IMR-90 (cell line): ENCODE measurements at regions not wholly inside any gene's neighbourhood (a gene's known extent, or its start where the extent isn't known, plus 50 kb on each side); places are given as distances from the start of the nearest gene placed in this dataset.

Source experiments
- ATAC-seq: fragments of 200-7000 bp; cut with Tn5 transposase; 2 replicates; pipeline ENCODE4 v1.9.1; 2020; ENCODE audit warnings: low read depth, mild to moderate bottlenecking, moderate library complexity
- BruUV-seq: library from RNA; stranded (reverse); fragments of 400-500 nt; replicated peaks from 2 replicates; lab custom pipeline; 2021; lab: Mats Ljungman, UMichigan
- CTCF ChIA-PET: fragments of 300-600 bp; formaldehyde crosslinking; extraction: SDS; loops from one replicate; lab custom pipeline; 2021; ENCODE audit warnings: antibody characterized with exemption; lab: Yijun Ruan, JAX
- POLR2A ChIA-PET: fragments of 300-600 bp; sonication (Branson Sonifier 250); formaldehyde crosslinking; loops from one replicate; lab custom pipeline; 2022; ENCODE audit warnings: antibody characterized with exemption; ENCODE audit not compliant: unreplicated experiment; lab: Charles Lee
- DNase-seq: peaks from one replicate; pipeline ENCODE4 v3.0.0; 2013
- H2AFZ ChIP-seq: replicated peaks from 2 replicates; pipeline ENCODE3; 2013; ENCODE audit warnings: low read length, mild to moderate bottlenecking; ENCODE audit not compliant: poor library complexity
- H2AK5ac ChIP-seq: 2 replicates; pipeline ENCODE4 v1.6.1; 2013; ENCODE audit warnings: low read depth, low read length, inconsistent platforms
- H2AK9ac ChIP-seq: replicated peaks from 2 replicates; pipeline ENCODE3; 2013; ENCODE audit warnings: mild to moderate bottlenecking, low read depth, low read length, moderate library complexity; ENCODE audit not compliant: poor library complexity
- H2BK120ac ChIP-seq: 2 replicates; pipeline ENCODE4 v1.6.1; 2013; ENCODE audit warnings: low read depth, low read length, inconsistent platforms
- H2BK15ac ChIP-seq: 3 replicates; pipeline ENCODE4 v1.6.1; 2013; ENCODE audit warnings: low read depth, low read length, inconsistent platforms
- H2BK20ac ChIP-seq: 2 replicates; pipeline ENCODE4 v1.6.1; 2013; ENCODE audit warnings: low read depth, mild to moderate bottlenecking, inconsistent platforms, low read length, moderate library complexity
- H2BK5ac ChIP-seq: 2 replicates; pipeline ENCODE4 v1.6.1; 2013; ENCODE audit warnings: mild to moderate bottlenecking, low read depth, low read length, inconsistent platforms; ENCODE audit not compliant: poor library complexity, severe bottlenecking
- H3K14ac ChIP-seq: replicated peaks from 2 replicates; pipeline ENCODE4 v1.6.1; 2013; ENCODE audit warnings: low read depth, low read length, inconsistent platforms
- H3K18ac ChIP-seq: 2 replicates; pipeline ENCODE4 v1.6.1; 2013; ENCODE audit warnings: low read depth, low read length, control low read depth
- H3K23ac ChIP-seq: 2 replicates; pipeline ENCODE4 v1.6.1; 2013; ENCODE audit warnings: low read depth, low read length, inconsistent platforms
- H3K27ac ChIP-seq: 2 replicates; pipeline ENCODE4 v1.5.1; 2013; ENCODE audit warnings: mild to moderate bottlenecking, control low read depth, low read length; ENCODE audit not compliant: insufficient read depth
- H3K27me3 ChIP-seq: 2 replicates; pipeline ENCODE4 v1.6.1; 2013; ENCODE audit warnings: low read length; ENCODE audit not compliant: control insufficient read depth, insufficient read depth
- H3K36me3 ChIP-seq: 2 replicates; pipeline ENCODE4 v1.6.1; 2013; ENCODE audit warnings: low read length, mixed read lengths; ENCODE audit not compliant: control insufficient read depth, insufficient read depth
- H3K4ac ChIP-seq: 2 replicates; pipeline ENCODE4 v1.6.1; 2013; ENCODE audit warnings: low read depth, low read length, inconsistent platforms
- H3K4me1 ChIP-seq: 2 replicates; pipeline ENCODE4 v1.6.1; 2013; ENCODE audit warnings: low read length, mixed read lengths; ENCODE audit not compliant: control insufficient read depth, insufficient read depth
- H3K4me2 ChIP-seq: 2 replicates; pipeline ENCODE4 v1.6.1; 2013; ENCODE audit warnings: low read depth, mild to moderate bottlenecking, control low read depth, low read length, moderate library complexity
- H3K4me3 ChIP-seq: 2 replicates; pipeline ENCODE4 v1.5.1; 2013; ENCODE audit warnings: low read depth, mild to moderate bottlenecking, control low read depth, low read length, moderate library complexity; ENCODE audit not compliant: insufficient read depth
- H3K56ac ChIP-seq: 2 replicates; pipeline ENCODE4 v1.6.1; 2013; ENCODE audit warnings: low read length, inconsistent platforms; ENCODE audit not compliant: insufficient read depth; ENCODE audit errors: extremely low read depth
- H3K79me1 ChIP-seq, 2 experiments: 2 replicates each; pipeline ENCODE4 v1.6.1; 2013; ENCODE audit warnings: low read length in 2 of 2, inconsistent platforms in 1 of 2, low read depth in 1 of 2
- H3K9ac ChIP-seq: 2 replicates; pipeline ENCODE4 v1.6.1; 2013; ENCODE audit warnings: low read depth, low read length, control low read depth
- H3K9me1 ChIP-seq: 2 replicates; pipeline ENCODE4 v1.6.1; 2013; ENCODE audit warnings: low read length, inconsistent platforms; ENCODE audit not compliant: insufficient read depth
- H3K9me3 ChIP-seq: 2 replicates; pipeline ENCODE4 v1.6.1; 2013; ENCODE audit warnings: low read length; ENCODE audit not compliant: control insufficient read depth, insufficient read depth
- H4K20me1 ChIP-seq: 2 replicates; pipeline ENCODE4 v1.6.1; 2013; ENCODE audit warnings: low read length, inconsistent platforms; ENCODE audit not compliant: insufficient read depth
- H4K5ac ChIP-seq: 2 replicates; pipeline ENCODE4 v1.6.1; 2013; ENCODE audit warnings: mild to moderate bottlenecking, low read depth, low read length, control low read depth
- H4K8ac ChIP-seq, 2 experiments: 2 replicates each; pipeline ENCODE4 v1.6.1; 2013; ENCODE audit warnings: low read depth in 2 of 2, low read length in 2 of 2, control low read depth in 1 of 2, inconsistent platforms in 1 of 2
- H4K91ac ChIP-seq: 2 replicates; pipeline ENCODE4 v1.6.1; 2013; ENCODE audit warnings: low read depth, low read length, inconsistent platforms; ENCODE audit not compliant: insufficient read depth
- BHLHE40 ChIP-seq: fragments of 150-350 bp; IDR thresholded peaks from 2 replicates; pipeline ENCODE4 v1.6.1; 2016; ENCODE audit warnings: mild to moderate bottlenecking, low read depth, low read length
- CEBPB ChIP-seq: IDR thresholded peaks from 2 replicates; pipeline ENCODE4 v1.6.1; 2012; ENCODE audit warnings: low read depth, low read length, improper control_type of control experiment
- CHD1 ChIP-seq: IDR thresholded peaks from 2 replicates; pipeline ENCODE4 v1.6.1; 2012; ENCODE audit warnings: low read depth, low read length, improper control_type of control experiment
- CTCF ChIP-seq: conservative IDR thresholded peaks from 2 replicates; pipeline ENCODE4 v1.5.1; 2012; ENCODE audit warnings: mild to moderate bottlenecking, low read depth, low read length, improper control_type of control experiment
- ELK1 ChIP-seq: fragments of 150-350 bp; IDR thresholded peaks from 2 replicates; pipeline ENCODE4 v1.6.1; 2016; ENCODE audit warnings: low read depth, mild to moderate bottlenecking, low read length, moderate library complexity, borderline replicate concordance
- FOS ChIP-seq: fragments of 150-350 bp; IDR thresholded peaks from 2 replicates; pipeline ENCODE4 v1.6.1; 2016; ENCODE audit warnings: low read depth, low read length
- MAFK ChIP-seq: IDR thresholded peaks from 2 replicates; pipeline ENCODE4 v1.6.1; 2012; ENCODE audit warnings: low read depth, low read length, improper control_type of control experiment
- MXI1 ChIP-seq: IDR thresholded peaks from 2 replicates; pipeline ENCODE4 v1.6.1; 2012; ENCODE audit warnings: low read depth, mild to moderate bottlenecking, low read length, moderate library complexity, borderline replicate concordance
- NFE2L2 ChIP-seq: fragments of 150-350 bp; IDR thresholded peaks from 2 replicates; pipeline ENCODE4 v1.6.1; 2016; ENCODE audit warnings: low read depth, mild to moderate bottlenecking, low read length
- RCOR1 ChIP-seq: IDR thresholded peaks from 2 replicates; pipeline ENCODE4 v1.6.1; 2012; ENCODE audit warnings: mild to moderate bottlenecking, low read length, improper control_type of control experiment; ENCODE audit not compliant: insufficient replicate concordance
- RFX5 ChIP-seq: IDR thresholded peaks from 2 replicates; pipeline ENCODE4 v1.8.0; 2012; ENCODE audit warnings: low read depth, mild to moderate bottlenecking, low read length, moderate library complexity
- SMC3 ChIP-seq: fragments of 150-350 bp; IDR thresholded peaks from 2 replicates; pipeline ENCODE4 v1.6.1; 2016; ENCODE audit warnings: low read depth, mild to moderate bottlenecking, antibody characterized with exemption, low read length, moderate library complexity
- USF2 ChIP-seq: fragments of 150-350 bp; IDR thresholded peaks from 2 replicates; pipeline ENCODE4 v1.6.1; 2017; ENCODE audit warnings: mild to moderate bottlenecking, antibody characterized with exemption, low read length, low read depth
- WGBS, 2 experiments: methylation state at CpG; one replicate each; pipeline versions ENCODE4 v1.1.5 to v1.1.7; 2013; ENCODE audit warnings: missing lambda C conversion rate in 2 of 2; ENCODE audit not compliant: insufficient read length in 1 of 2; ENCODE audit errors: extremely low coverage in 2 of 2; 5-methylcytosine and 5-hydroxymethylcytosine counted together
- dilution Hi-C: fragments of 300-500 bp; cut with HindIII; formaldehyde crosslinking; loops from one replicate; pipeline ENCODE4 v1.14.3; 2018; ENCODE audit warnings: low sequenced_read_pairs; ENCODE audit not compliant: unreplicated experiment
- in situ Hi-C: fragments of 300-500 bp; cut with MboI; formaldehyde crosslinking; loops from 3 replicates; pipeline ENCODE4 v1.14.3; 2019; ENCODE audit warnings: low sequenced_read_pairs, inconsistent platforms, mixed read lengths
- intact Hi-C: fragments of 100-400 bp; cut with micrococcal nuclease; formaldehyde crosslinking; loops from 2 replicates; pipeline ENCODE4 v1.10.0; 2022

GRCh38 chr17:77827039-77827438 is 131.5 kb upstream of the TNRC6C start:
- no peak overlapping the region for H3K23ac ChIP-seq
- no peaks in the 10 kb centered on the region for H3K36me3 ChIP-seq
- peaks cover 13% of the 10 kb centered on the region for H3K4me1 ChIP-seq
- H3K4me3 ChIP-seq, result no peak overlapping the region
- no peak overlapping the region for H2BK120ac ChIP-seq
- no peaks in the 10 kb centered on the region; the same call in 1 of the 2 replicates for H3K9me1 ChIP-seq
- intact Hi-C loops (no loop called here), dilution Hi-C loops (no loop called here), in situ Hi-C loops (no loop called here)
- no peak overlapping the region for H3K27ac ChIP-seq
- no peak overlapping the region for H2BK15ac ChIP-seq
- WGBS, 2 experiments, result no CpG with 5 or more reads among the region's 7 CpGs
- ChIA-PET POLR2A (no interaction called here), CTCF (no interaction called here)
- H3K56ac ChIP-seq, result no peak overlapping the region
- no peak overlapping the region for H2AK9ac ChIP-seq
- no TSS peak for BruUV-seq
- no peak overlapping the region for H2BK5ac ChIP-seq
- no peak for ATAC-seq
- TF ChIP-seq ELK1, result no peak
- no peak for TF ChIP-seq CEBPB
- no peak for TF ChIP-seq RFX5
- TF ChIP-seq NFE2L2, result no peak
- TF ChIP-seq CTCF, result no peak
- no peak for TF ChIP-seq USF2
- TF ChIP-seq RCOR1, result no peak
- no peak for TF ChIP-seq CHD1
- TF ChIP-seq BHLHE40, result no peak
- TF ChIP-seq MXI1, result no peak
- no peak for TF ChIP-seq SMC3
- TF ChIP-seq FOS, result no peak
- no peak for TF ChIP-seq MAFK
- no peak overlapping the region for H2AFZ ChIP-seq
- no peak overlapping the region for H3K14ac ChIP-seq
- H2BK20ac ChIP-seq, result no peak overlapping the region
- no peaks in the 10 kb centered on the region for H3K79me1 ChIP-seq
- H2AK5ac ChIP-seq, result no peak overlapping the region
- H3K18ac ChIP-seq, result no peak overlapping the region
- no peak overlapping the region for H4K5ac ChIP-seq
- H3K27me3 ChIP-seq, result peaks cover 21% of the 10 kb centered on the region
- H4K8ac ChIP-seq, result no peak overlapping the region
- no peaks in the 10 kb centered on the region for H3K9me3 ChIP-seq
- DNase-seq, result no peak
- no peak overlapping the region for H3K4ac ChIP-seq
- no peak overlapping the region for H4K91ac ChIP-seq
- H3K9ac ChIP-seq, result no peak overlapping the region
- H4K20me1 ChIP-seq, result no peaks in the 10 kb centered on the region; the same call in 1 of the 2 replicates
- no peak overlapping the region for H3K4me2 ChIP-seq
